ENCODE measurements at regions not wholly inside any gene's neighbourhood (a gene's known extent, or its start where the extent isn't known, plus 50 kb on each side); places are given as distances from the start of the nearest gene placed in this dataset.

DNA sequence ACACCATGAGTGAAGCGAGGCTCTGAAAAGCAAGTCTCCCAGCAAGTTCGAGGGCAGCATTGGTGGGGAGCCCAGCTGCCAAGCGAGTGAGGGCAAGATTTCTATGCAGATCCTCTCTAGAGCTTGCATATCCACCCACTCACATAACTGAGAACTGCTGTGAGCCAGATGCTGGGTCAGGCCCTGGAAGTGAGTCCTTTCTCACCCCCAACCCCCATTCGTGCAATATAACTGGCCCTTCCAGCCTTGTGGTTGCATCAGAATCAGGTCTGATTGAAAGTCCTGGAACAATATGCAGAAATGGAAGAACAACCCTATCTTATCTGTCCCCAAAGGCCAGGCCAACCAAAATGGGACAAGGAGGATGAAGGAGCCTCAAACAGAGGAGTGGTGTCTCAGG, 146.6 kb downstream of the IRX5 start:
- no peak for DNase-seq (ENCODE audit: low read depth)
- no peak overlapping the region for H3K4me3 ChIP-seq (ENCODE audit: low read depth, low read length)
- TF ChIP-seq, protein P1, sequence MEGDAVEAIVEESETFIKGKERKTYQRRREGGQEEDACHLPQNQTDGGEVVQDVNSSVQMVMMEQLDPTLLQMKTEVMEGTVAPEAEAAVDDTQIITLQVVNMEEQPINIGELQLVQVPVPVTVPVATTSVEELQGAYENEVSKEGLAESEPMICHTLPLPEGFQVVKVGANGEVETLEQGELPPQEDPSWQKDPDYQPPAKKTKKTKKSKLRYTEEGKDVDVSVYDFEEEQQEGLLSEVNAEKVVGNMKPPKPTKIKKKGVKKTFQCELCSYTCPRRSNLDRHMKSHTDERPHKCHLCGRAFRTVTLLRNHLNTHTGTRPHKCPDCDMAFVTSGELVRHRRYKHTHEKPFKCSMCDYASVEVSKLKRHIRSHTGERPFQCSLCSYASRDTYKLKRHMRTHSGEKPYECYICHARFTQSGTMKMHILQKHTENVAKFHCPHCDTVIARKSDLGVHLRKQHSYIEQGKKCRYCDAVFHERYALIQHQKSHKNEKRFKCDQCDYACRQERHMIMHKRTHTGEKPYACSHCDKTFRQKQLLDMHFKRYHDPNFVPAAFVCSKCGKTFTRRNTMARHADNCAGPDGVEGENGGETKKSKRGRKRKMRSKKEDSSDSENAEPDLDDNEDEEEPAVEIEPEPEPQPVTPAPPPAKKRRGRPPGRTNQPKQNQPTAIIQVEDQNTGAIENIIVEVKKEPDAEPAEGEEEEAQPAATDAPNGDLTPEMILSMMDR (conservative IDR thresholded peaks at IDR 0.05; ENCODE audit: low read depth, low read length) = no peak

DNA sequence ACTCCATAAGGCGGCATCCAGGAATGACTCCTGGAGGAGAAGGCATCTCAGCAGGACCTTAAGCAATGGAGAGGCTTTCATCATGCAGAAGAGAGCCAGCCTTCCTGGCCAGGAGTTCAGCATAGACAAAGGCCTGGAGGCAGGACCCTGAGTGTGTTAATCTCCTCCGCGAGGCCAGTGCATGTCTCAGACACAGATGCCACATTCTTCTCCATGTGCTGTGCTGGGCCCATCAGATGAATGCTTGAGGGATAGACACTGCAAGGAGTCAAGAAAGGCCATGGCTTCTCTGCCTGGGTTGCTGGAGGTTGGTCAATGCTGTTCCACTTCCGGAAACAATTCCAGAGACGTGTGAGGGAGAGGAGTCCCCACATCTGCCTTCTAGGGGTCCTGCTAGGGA, 147.5 kb downstream of the IRX5 start:
- TF ChIP-seq, protein P1 (conservative IDR thresholded peaks at IDR 0.05; ENCODE audit: low read depth, low read length) = no peak
- no peak for DNase-seq (ENCODE audit: low read depth)
- H3K4me3 ChIP-seq (ENCODE audit: low read depth, low read length) = no peak overlapping the region

DNA sequence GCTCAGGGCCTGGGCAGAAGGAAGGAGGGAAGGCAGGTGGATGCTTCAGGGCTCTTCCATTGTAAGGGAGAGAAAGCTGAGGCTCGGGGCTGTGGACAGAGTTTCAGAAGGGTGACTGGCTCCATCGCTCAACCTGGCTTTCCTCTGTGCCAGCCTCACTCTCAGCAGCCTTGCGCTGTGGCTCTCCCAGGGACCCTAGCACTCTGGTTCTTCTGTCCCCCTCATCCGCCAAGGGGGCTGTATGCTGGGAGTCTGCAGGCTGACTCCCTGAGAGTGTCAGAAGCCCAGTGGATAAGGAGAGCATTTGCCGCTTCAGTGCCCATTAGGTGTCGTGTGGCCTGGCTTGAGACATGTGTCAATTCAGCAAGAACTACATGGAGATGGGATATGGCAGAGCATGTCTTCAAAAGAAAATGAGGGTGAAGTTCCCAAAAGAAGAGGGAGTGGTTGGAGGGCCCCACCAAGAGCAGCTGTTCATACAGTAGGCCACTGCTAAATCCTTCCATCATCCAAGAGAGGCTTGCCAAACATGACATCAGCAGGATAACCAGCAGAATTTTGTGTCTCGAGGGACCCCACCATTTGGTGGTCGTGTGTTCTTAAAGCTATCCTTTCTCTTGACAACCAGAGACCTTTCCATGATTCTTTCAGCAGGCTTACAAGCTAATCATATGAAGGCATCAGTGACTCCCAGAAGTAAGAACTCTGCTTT, 148.2 kb downstream of the IRX5 start:
- DNase-seq (ENCODE audit: low read depth) = no peak
- TF ChIP-seq, protein P1 (conservative IDR thresholded peaks at IDR 0.05; ENCODE audit: low read depth, low read length) = no peak
- H3K4me3 ChIP-seq (ENCODE audit: low read depth, low read length) = no peak overlapping the region

DNA sequence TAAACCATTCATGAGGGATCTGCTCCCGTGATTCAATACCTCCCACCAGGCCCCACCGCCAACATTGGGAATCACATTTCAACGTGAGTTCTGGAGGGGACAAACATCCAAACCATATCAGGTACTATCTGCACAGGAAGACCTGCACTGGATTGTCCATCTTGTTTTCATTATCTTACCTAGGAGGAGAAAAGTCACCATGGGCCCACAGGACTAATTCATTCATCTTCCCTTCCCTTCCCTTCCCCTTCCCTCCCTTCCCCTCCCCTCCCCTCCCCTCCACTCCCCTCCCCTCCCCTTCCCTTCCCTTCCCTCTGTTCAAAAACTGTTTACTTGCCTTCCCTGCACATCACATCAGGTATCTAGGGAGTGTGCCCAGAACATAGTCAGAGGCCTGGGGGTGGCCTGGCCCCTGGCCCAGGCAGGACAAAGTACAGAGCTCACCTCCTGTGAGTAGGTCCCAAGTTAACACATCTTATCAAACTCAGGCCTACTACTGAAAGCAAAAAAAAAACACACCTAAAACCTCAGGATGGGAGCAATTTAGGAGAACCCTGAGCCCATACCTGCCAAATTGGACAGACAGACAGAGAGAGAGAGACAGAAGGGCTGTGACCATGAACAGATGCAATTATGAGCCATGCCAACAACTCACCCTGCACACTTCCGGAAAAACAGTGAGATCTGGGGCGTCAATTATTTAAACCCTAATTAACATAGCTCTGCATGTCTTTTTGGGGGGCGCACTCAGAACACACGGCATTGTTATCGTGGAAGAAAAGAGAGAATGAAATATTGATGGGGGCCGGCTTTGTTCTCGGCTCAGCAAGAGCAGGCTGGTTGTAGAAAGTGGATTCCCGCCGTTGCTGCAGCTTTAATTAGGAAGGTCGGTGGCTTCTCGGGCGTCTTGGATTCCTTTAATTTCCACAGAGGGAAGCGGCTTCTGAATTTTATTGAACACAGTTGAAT, 151.2 kb downstream of the IRX5 start:
- TF ChIP-seq, protein P1 (conservative IDR thresholded peaks at IDR 0.05; ENCODE audit: low read depth, low read length) = no peak
- no peak overlapping the region for H3K4me3 ChIP-seq (ENCODE audit: low read depth, low read length)
- DNase-seq (ENCODE audit: low read depth) = no peak

DNA sequence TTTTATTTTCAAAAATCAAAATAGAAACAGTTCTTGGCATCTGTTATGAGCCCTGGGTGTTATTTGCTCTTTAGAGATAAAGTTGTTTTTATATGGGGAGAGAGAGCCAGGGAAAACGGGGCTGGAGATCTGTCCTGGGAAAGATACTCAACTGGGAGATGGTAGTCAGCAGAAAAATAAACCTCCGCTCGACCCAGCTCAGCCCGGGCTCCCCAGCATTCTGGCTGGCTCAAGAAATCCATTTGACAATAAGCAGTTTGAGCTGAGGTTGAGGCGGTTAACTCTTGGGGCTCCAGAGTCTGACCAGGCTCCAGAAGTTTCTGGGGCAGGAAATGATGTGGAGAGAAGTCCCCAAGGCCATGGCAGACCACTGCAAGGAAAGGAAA, 151.9 kb downstream of the IRX5 start:
- TF ChIP-seq, protein P1 (conservative IDR thresholded peaks at IDR 0.05; ENCODE audit: low read depth, low read length) = no peak
- H3K4me3 ChIP-seq (ENCODE audit: low read depth, low read length) = no peak overlapping the region
- no peak for DNase-seq (ENCODE audit: low read depth)

DNA sequence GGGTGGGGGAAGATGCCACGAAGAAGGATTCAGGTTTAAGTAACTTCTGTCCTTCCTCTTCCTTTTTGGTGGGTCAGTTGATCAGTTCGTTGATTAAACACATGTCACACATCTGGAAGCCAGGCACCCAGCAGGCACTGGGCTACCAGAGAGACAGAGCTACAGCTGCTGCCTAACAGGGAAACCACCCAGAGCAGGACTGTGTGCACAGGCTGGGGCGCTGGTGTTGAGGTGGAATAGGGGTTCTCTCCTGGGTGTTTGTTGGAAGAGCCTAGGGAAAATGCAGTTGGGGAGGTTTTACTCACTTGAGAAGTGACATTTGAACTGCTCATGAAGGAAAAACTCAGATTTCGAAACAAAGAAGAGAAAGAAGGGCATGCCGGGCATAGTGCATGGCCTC, 152.4 kb downstream of the IRX5 start:
- no peak for DNase-seq (ENCODE audit: low read depth)
- H3K4me3 ChIP-seq (ENCODE audit: low read depth, low read length) = no peak overlapping the region
- TF ChIP-seq, protein P1 (conservative IDR thresholded peaks at IDR 0.05; ENCODE audit: low read depth, low read length) = no peak

All from epithelial cell of proximal tubule (primary cell).